Activated CD4-positive, alpha-beta T cell treated with anti-CD3 and anti-CD28 coated beads, Interleukin-2, amount 50 U/mL, for 4 hours (primary cell): ENCODE measurements at regions not wholly inside any gene's neighbourhood (a gene's known extent, or its start where the extent isn't known, plus 50 kb on each side); places are given as distances from the start of the nearest gene placed in this dataset.
A peak's percentile ranks its signal among the peaks of the same experiment; 100 is the strongest.

ENCODE experiments used
- DNase-seq, 2 experiments: peaks; one replicate each; pipeline ENCODE4 v3.0.0-alpha.2; 2020

- no peak for DNase-seq
Observed at GRCh38 chrX:46447384-46447783, 97.8 kb downstream of the ZNF674 start.

GRCh38 chrX:46446727-46447378 is 98.4 kb downstream of the ZNF674 start:
- DNase-seq = peak; percentile 73 to 79

- DNase-seq = no peak
Observed at GRCh38 chrX:46444011-46444410, 101.2 kb downstream of the ZNF674 start.

- DNase-seq = no peak
Observed at GRCh38 chrX:46436744-46437143, 108.5 kb downstream of the ZNF674 start.

GRCh38 chrX:46433892-46434291 is 111.3 kb downstream of the ZNF674 start:
- DNase-seq = no peak

- DNase-seq = peak; percentile 65 to 71
Observed at GRCh38 chrX:46408553-46409407, 136.4 kb downstream of the ZNF674 start.

GRCh38 chrX:46407753-46408130 is 137.5 kb downstream of the ZNF674 start:
- no peak for DNase-seq

- no peak for DNase-seq
Observed at GRCh38 chrX:46407036-46407752, 138.0 kb downstream of the ZNF674 start.

- no peak for DNase-seq
Observed at GRCh38 chrX:46404774-46405173, 140.4 kb downstream of the ZNF674 start.

- no peak for DNase-seq
Observed at GRCh38 chrX:46400530-46401443, 144.4 kb downstream of the ZNF674 start.

GRCh38 chrX:46398874-46399273 is 146.3 kb downstream of the ZNF674 start:
- no peak for DNase-seq

GRCh38 chrX:46398126-46398525 is 147.1 kb downstream of the ZNF674 start:
- DNase-seq = no peak

- DNase-seq = no peak
Observed at GRCh38 chrX:46386511-46386910, 158.7 kb downstream of the ZNF674 start.

GRCh38 chrX:46383006-46383405 is 162.2 kb downstream of the ZNF674 start:
- DNase-seq = no peak

GRCh38 chrX:46382595-46382994 is 162.6 kb downstream of the ZNF674 start:
- DNase-seq = no peak

- DNase-seq = peak; percentile 10 to 19
Observed at GRCh38 chrX:46381630-46382029, 163.6 kb downstream of the ZNF674 start.

GRCh38 chrX:46380148-46380752 is 165.0 kb downstream of the ZNF674 start:
- no peak for DNase-seq

- peak; percentile 3 to 26 for DNase-seq
Observed at GRCh38 chrX:46376246-46376885, 168.9 kb downstream of the ZNF674 start.

- DNase-seq = no peak
Observed at GRCh38 chrX:46375831-46376230, 169.4 kb downstream of the ZNF674 start.

GRCh38 chrX:46374371-46374770 is 170.8 kb downstream of the ZNF674 start:
- no peak for DNase-seq

- no peak for DNase-seq
Observed at GRCh38 chrX:46367491-46367890, 177.7 kb downstream of the ZNF674 start.
